HG03565 (cell line): ENCODE measurements at regions not wholly inside any gene's neighbourhood (a gene's known extent, or its start where the extent isn't known, plus 50 kb on each side); places are given as distances from the start of the nearest gene placed in this dataset.
"Not testable (repeated sequence)": the region's sequence is repeated elsewhere in the genome, so short reads cannot be mapped to it uniquely, and the experiment has no call there.

Experiments used
- ATAC-seq: cut with Tn5 transposase; IDR thresholded peaks from one replicate; pipeline ENCODE4 v1.9.1; 2021; ENCODE audit warnings: mild to moderate bottlenecking, moderate library complexity; ENCODE audit not compliant: unreplicated experiment

GRCh38 chr4:10388146-10388545, 69.1 kb downstream of the ZNF518B start:
- ATAC-seq = not testable (repeated sequence)

- no peak for ATAC-seq
These were observed 71.2 kb downstream of the ZNF518B start for GRCh38 chr4:10385994-10386394.

GRCh38 chr4:10384974-10385373, 72.3 kb downstream of the ZNF518B start:
- ATAC-seq = no peak

GRCh38 chr4:10383417-10383816, 73.8 kb downstream of the ZNF518B start:
- ATAC-seq = no peak

- not testable (repeated sequence) for ATAC-seq
These were observed 75.1 kb downstream of the ZNF518B start for GRCh38 chr4:10382171-10382570.

- no peak for ATAC-seq
These were observed 76.1 kb downstream of the ZNF518B start for GRCh38 chr4:10381146-10381545.

- no peak for ATAC-seq
These were observed 76.5 kb downstream of the ZNF518B start for GRCh38 chr4:10380735-10381134.

- ATAC-seq = no peak
These were observed 85.3 kb downstream of the ZNF518B start for GRCh38 chr4:10371869-10372471.

- no peak for ATAC-seq
These were observed 86.1 kb downstream of the ZNF518B start for GRCh38 chr4:10371121-10371520.

- no peak for ATAC-seq
These were observed 87.7 kb downstream of the ZNF518B start for GRCh38 chr4:10369517-10369916.

- no peak for ATAC-seq
These were observed 90.6 kb downstream of the ZNF518B start for GRCh38 chr4:10366628-10367027.

- no peak for ATAC-seq
These were observed 93.0 kb downstream of the ZNF518B start for GRCh38 chr4:10364194-10364593.

- no peak for ATAC-seq
These were observed 102.5 kb downstream of the ZNF518B start for GRCh38 chr4:10354746-10355145.

- ATAC-seq = no peak
These were observed 103.0 kb downstream of the ZNF518B start for GRCh38 chr4:10354225-10354624.

- ATAC-seq = no peak
These were observed 104.1 kb downstream of the ZNF518B start for GRCh38 chr4:10353110-10353509.

GRCh38 chr4:10348241-10348640, 109.0 kb downstream of the ZNF518B start:
- no peak for ATAC-seq

GRCh38 chr4:10347815-10348214, 109.4 kb downstream of the ZNF518B start:
- no peak for ATAC-seq

GRCh38 chr4:10347281-10347795, 109.9 kb downstream of the ZNF518B start:
- ATAC-seq = no peak

- ATAC-seq = no peak
These were observed 111.2 kb downstream of the ZNF518B start for GRCh38 chr4:10346023-10346422.

GRCh38 chr4:10345381-10345784, 111.8 kb downstream of the ZNF518B start:
- ATAC-seq = no peak

GRCh38 chr4:10344824-10345223, 112.4 kb downstream of the ZNF518B start:
- no peak for ATAC-seq

GRCh38 chr4:10343656-10344055, 113.6 kb downstream of the ZNF518B start:
- ATAC-seq = no peak

- ATAC-seq = no peak
These were observed 114.4 kb downstream of the ZNF518B start for GRCh38 chr4:10342866-10343265.
